ENCODE measurements at regions not wholly inside any gene's neighbourhood (a gene's known extent, or its start where the extent isn't known, plus 50 kb on each side); places are given as distances from the start of the nearest gene placed in this dataset.

DNA sequence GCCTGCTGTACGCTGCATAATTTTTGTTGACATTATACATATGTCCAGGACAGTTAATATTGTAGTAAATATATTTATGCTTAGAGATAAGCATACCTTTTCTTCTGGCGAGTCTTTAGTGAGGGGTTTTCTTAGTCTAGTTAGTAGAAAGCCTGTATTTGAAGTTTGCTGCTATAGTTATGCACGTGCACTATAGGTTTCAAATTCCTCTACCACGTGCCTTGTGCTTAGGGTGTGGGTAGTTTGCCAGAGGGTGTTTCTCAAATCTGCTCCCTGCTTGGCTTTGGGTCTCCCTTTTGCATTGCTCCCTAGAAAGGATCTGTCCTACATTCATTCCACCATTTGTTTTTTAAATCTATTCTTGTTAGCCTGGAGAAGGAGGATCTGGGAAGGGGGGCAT lies 181.4 kb upstream of the UFL1 start:
- Mint-ChIP-seq H3K27me3 (ENCODE audit: low read depth) (peaks cover 3% of the 10 kb centered on the region), H3K4me1 (peaks cover 19% of the 10 kb centered on the region), H3K36me3 (peaks cover 17% of the 10 kb centered on the region), H3K9me3 (peaks cover 40% of the 10 kb centered on the region), H3K27ac (no peak overlapping the region), H3K4me3 (no peak overlapping the region)
- ChIA-PET POLR2A (no interaction called here), CTCF (no interaction called here)
- no peak for TF ChIP-seq NR2C2 (CRISPR knock-in tag; IDR thresholded peaks at IDR 0.05)
- TF ChIP-seq CREB1 (CRISPR knock-in tag; IDR thresholded peaks at IDR 0.05) = no peak
- TF ChIP-seq, protein P1, sequence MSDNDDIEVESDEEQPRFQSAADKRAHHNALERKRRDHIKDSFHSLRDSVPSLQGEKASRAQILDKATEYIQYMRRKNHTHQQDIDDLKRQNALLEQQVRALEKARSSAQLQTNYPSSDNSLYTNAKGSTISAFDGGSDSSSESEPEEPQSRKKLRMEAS (CRISPR knock-in tag; IDR thresholded peaks at IDR 0.05) = no peak
- no peak for TF ChIP-seq RELA (CRISPR knock-in tag; IDR thresholded peaks at IDR 0.05; ENCODE audit: borderline replicate concordance)
- TF ChIP-seq ZNF263 (CRISPR knock-in tag; IDR thresholded peaks at IDR 0.05; ENCODE audit: low read depth) = no peak
- no peak for TF ChIP-seq ZNF138 (CRISPR knock-in tag; conservative IDR thresholded peaks at IDR 0.05)
- TF ChIP-seq, protein P2, sequence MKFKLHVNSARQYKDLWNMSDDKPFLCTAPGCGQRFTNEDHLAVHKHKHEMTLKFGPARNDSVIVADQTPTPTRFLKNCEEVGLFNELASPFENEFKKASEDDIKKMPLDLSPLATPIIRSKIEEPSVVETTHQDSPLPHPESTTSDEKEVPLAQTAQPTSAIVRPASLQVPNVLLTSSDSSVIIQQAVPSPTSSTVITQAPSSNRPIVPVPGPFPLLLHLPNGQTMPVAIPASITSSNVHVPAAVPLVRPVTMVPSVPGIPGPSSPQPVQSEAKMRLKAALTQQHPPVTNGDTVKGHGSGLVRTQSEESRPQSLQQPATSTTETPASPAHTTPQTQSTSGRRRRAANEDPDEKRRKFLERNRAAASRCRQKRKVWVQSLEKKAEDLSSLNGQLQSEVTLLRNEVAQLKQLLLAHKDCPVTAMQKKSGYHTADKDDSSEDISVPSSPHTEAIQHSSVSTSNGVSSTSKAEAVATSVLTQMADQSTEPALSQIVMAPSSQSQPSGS (CRISPR knock-in tag; IDR thresholded peaks at IDR 0.05; ENCODE audit: borderline replicate concordance, low read depth) = no peak
- TF ChIP-seq, protein P3, sequence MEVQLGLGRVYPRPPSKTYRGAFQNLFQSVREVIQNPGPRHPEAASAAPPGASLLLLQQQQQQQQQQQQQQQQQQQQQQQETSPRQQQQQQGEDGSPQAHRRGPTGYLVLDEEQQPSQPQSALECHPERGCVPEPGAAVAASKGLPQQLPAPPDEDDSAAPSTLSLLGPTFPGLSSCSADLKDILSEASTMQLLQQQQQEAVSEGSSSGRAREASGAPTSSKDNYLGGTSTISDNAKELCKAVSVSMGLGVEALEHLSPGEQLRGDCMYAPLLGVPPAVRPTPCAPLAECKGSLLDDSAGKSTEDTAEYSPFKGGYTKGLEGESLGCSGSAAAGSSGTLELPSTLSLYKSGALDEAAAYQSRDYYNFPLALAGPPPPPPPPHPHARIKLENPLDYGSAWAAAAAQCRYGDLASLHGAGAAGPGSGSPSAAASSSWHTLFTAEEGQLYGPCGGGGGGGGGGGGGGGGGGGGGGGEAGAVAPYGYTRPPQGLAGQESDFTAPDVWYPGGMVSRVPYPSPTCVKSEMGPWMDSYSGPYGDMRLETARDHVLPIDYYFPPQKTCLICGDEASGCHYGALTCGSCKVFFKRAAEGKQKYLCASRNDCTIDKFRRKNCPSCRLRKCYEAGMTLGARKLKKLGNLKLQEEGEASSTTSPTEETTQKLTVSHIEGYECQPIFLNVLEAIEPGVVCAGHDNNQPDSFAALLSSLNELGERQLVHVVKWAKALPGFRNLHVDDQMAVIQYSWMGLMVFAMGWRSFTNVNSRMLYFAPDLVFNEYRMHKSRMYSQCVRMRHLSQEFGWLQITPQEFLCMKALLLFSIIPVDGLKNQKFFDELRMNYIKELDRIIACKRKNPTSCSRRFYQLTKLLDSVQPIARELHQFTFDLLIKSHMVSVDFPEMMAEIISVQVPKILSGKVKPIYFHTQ (CRISPR knock-in tag; IDR thresholded peaks at IDR 0.05) = no peak
- TF ChIP-seq, protein P4, sequence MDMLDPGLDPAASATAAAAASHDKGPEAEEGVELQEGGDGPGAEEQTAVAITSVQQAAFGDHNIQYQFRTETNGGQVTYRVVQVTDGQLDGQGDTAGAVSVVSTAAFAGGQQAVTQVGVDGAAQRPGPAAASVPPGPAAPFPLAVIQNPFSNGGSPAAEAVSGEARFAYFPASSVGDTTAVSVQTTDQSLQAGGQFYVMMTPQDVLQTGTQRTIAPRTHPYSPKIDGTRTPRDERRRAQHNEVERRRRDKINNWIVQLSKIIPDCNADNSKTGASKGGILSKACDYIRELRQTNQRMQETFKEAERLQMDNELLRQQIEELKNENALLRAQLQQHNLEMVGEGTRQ (CRISPR knock-in tag; IDR thresholded peaks at IDR 0.05) = no peak
- no peak for TF ChIP-seq E2F5 (CRISPR knock-in tag; IDR thresholded peaks at IDR 0.05)
- TF ChIP-seq JUN (CRISPR knock-in tag; IDR thresholded peaks at IDR 0.05) = no peak
- DNase-seq (ENCODE audit: low spot score) (no peak), ATAC-seq (no peak)

DNA sequence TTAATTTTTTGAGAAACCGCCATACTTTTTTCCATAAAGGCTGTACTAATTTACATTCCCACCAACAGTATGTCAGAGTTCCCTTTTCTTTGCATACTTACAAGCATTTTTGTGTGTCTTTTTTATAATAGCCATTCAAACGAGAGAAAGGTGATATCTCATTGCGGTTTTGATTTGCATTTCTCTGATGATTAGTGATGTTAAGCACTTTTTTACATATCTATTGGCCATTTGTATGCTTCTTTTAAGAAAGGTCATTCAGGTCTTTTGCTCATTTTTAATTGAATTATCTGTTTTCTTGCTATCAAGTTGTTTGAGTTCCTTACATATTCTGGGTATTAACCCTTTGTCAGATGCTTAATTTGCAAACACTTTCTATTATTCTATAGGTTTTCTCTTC lies 176.1 kb upstream of the UFL1 start:
- no peak for ATAC-seq
- H3K27me3 Mint-ChIP-seq (ENCODE audit: low read depth) = peaks cover 3% of the 10 kb centered on the region; the same call in 1 of the 2 replicates
- CTCF ChIA-PET = no interaction called here
- peaks cover 23% of the 10 kb centered on the region for H3K4me1 Mint-ChIP-seq
- POLR2A ChIA-PET = no interaction called here
- no peak overlapping the region for H3K4me3 Mint-ChIP-seq
- DNase-seq (ENCODE audit: low spot score) = no peak
- peaks cover 21% of the 10 kb centered on the region for H3K9me3 Mint-ChIP-seq
- H3K27ac Mint-ChIP-seq = no peak overlapping the region
- peaks cover 9% of the 10 kb centered on the region for H3K36me3 Mint-ChIP-seq
- TF ChIP-seq, protein P5, sequence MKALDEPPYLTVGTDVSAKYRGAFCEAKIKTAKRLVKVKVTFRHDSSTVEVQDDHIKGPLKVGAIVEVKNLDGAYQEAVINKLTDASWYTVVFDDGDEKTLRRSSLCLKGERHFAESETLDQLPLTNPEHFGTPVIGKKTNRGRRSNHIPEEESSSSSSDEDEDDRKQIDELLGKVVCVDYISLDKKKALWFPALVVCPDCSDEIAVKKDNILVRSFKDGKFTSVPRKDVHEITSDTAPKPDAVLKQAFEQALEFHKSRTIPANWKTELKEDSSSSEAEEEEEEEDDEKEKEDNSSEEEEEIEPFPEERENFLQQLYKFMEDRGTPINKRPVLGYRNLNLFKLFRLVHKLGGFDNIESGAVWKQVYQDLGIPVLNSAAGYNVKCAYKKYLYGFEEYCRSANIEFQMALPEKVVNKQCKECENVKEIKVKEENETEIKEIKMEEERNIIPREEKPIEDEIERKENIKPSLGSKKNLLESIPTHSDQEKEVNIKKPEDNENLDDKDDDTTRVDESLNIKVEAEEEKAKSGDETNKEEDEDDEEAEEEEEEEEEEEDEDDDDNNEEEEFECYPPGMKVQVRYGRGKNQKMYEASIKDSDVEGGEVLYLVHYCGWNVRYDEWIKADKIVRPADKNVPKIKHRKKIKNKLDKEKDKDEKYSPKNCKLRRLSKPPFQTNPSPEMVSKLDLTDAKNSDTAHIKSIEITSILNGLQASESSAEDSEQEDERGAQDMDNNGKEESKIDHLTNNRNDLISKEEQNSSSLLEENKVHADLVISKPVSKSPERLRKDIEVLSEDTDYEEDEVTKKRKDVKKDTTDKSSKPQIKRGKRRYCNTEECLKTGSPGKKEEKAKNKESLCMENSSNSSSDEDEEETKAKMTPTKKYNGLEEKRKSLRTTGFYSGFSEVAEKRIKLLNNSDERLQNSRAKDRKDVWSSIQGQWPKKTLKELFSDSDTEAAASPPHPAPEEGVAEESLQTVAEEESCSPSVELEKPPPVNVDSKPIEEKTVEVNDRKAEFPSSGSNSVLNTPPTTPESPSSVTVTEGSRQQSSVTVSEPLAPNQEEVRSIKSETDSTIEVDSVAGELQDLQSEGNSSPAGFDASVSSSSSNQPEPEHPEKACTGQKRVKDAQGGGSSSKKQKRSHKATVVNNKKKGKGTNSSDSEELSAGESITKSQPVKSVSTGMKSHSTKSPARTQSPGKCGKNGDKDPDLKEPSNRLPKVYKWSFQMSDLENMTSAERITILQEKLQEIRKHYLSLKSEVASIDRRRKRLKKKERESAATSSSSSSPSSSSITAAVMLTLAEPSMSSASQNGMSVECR (CRISPR knock-in tag; IDR thresholded peaks at IDR 0.05; ENCODE audit: borderline replicate concordance) = no peak

Measured in WTC11 (cell line).